GM12875 (cell line): ENCODE measurements at regions not wholly inside any gene's neighbourhood (a gene's known extent, or its start where the extent isn't known, plus 50 kb on each side); places are given as distances from the start of the nearest gene placed in this dataset.

Experiments used
- H3K4me3 ChIP-seq: one replicate; pipeline ENCODE4 v1.5.1; 2011; ENCODE audit warnings: low read depth, low read length, control low read depth
- CTCF ChIP-seq: IDR thresholded peaks from 2 replicates; pipeline ENCODE4 v1.5.1; 2011; ENCODE audit warnings: low read depth, mild to moderate bottlenecking, control low read depth, inconsistent platforms, low read length, moderate library complexity, borderline replicate concordance; ENCODE audit not compliant: insufficient read depth

- TF ChIP-seq CTCF: no peak
- H3K4me3 ChIP-seq: no peak overlapping the region
Measured at GRCh38 chr14:62097072-62097471, 334.9 kb downstream of the SNAPC1 start.

- no peak overlapping the region for H3K4me3 ChIP-seq
- TF ChIP-seq CTCF: no peak
Measured at GRCh38 chr14:62097824-62098223, 335.6 kb downstream of the SNAPC1 start.

- H3K4me3 ChIP-seq: no peak overlapping the region
- TF ChIP-seq CTCF: no peak
Measured at GRCh38 chr14:62098357-62098756, 336.1 kb downstream of the SNAPC1 start.

GRCh38 chr14:62099091-62099490 lies 336.9 kb downstream of the SNAPC1 start:
- no peak overlapping the region for H3K4me3 ChIP-seq
- no peak for TF ChIP-seq CTCF

GRCh38 chr14:62101189-62101588 lies 339.0 kb downstream of the SNAPC1 start:
- no peak for TF ChIP-seq CTCF
- H3K4me3 ChIP-seq: no peak overlapping the region

GRCh38 chr14:62101673-62102348 lies 339.6 kb downstream of the SNAPC1 start:
- no peak for TF ChIP-seq CTCF
- no peak overlapping the region for H3K4me3 ChIP-seq

GRCh38 chr14:62102349-62102725 lies 340.1 kb downstream of the SNAPC1 start:
- no peak overlapping the region for H3K4me3 ChIP-seq
- no peak for TF ChIP-seq CTCF
